ENCODE measurements at regions not wholly inside any gene's neighbourhood (a gene's known extent, or its start where the extent isn't known, plus 50 kb on each side); places are given as distances from the start of the nearest gene placed in this dataset.

GRCh38 chr2:186294248-186294888 is 191.7 kb upstream of the ZC3H15 start:
- no peak for TF ChIP-seq CTCF (IDR thresholded peaks at IDR 0.05; ENCODE audit: low read length, missing control alignments)
- DNase-seq (ENCODE audit: low read depth): no peak
- H3K4me3 ChIP-seq (replicated peaks; ENCODE audit: low read depth, low read length): no peak overlapping the region

GRCh38 chr2:186299610-186300009 is 186.4 kb upstream of the ZC3H15 start:
- TF ChIP-seq CTCF (IDR thresholded peaks at IDR 0.05; ENCODE audit: low read length, missing control alignments): no peak
- no peak for DNase-seq (ENCODE audit: low read depth)
- H3K4me3 ChIP-seq (replicated peaks; ENCODE audit: low read depth, low read length): no peak overlapping the region

- no peak overlapping the region for H3K4me3 ChIP-seq (replicated peaks; ENCODE audit: low read depth, low read length)
- no peak for TF ChIP-seq CTCF (IDR thresholded peaks at IDR 0.05; ENCODE audit: low read length, missing control alignments)
- DNase-seq (ENCODE audit: low read depth): no peak
Measured at GRCh38 chr2:186302263-186302662, 183.8 kb upstream of the ZC3H15 start.

- DNase-seq (ENCODE audit: low read depth): no peak
- no peak for TF ChIP-seq CTCF (IDR thresholded peaks at IDR 0.05; ENCODE audit: low read length, missing control alignments)
- no peak overlapping the region for H3K4me3 ChIP-seq (replicated peaks; ENCODE audit: low read depth, low read length)
Measured at GRCh38 chr2:186303091-186303490, 183.0 kb upstream of the ZC3H15 start.

GRCh38 chr2:186304064-186304463 is 182.0 kb upstream of the ZC3H15 start:
- DNase-seq (ENCODE audit: low read depth): no peak

GRCh38 chr2:186306754-186307153 is 179.3 kb upstream of the ZC3H15 start:
- no peak for TF ChIP-seq CTCF (IDR thresholded peaks at IDR 0.05; ENCODE audit: low read length, missing control alignments)
- no peak overlapping the region for H3K4me3 ChIP-seq (replicated peaks; ENCODE audit: low read depth, low read length)
- DNase-seq (ENCODE audit: low read depth): no peak

More at GRCh38 chr2:186304064-186304463, 182.0 kb upstream of the ZC3H15 start:
- no peak for TF ChIP-seq CTCF (IDR thresholded peaks at IDR 0.05; ENCODE audit: low read length, missing control alignments)
- H3K4me3 ChIP-seq (replicated peaks; ENCODE audit: low read depth, low read length): no peak overlapping the region

GRCh38 chr2:186307871-186308270 is 178.2 kb upstream of the ZC3H15 start:
- TF ChIP-seq CTCF (IDR thresholded peaks at IDR 0.05; ENCODE audit: low read length, missing control alignments): no peak

More at GRCh38 chr2:186307871-186308270, 178.2 kb upstream of the ZC3H15 start:
- DNase-seq (ENCODE audit: low read depth): no peak
- no peak overlapping the region for H3K4me3 ChIP-seq (replicated peaks; ENCODE audit: low read depth, low read length)
